ENCODE measurements at regions not wholly inside any gene's neighbourhood (a gene's known extent, or its start where the extent isn't known, plus 50 kb on each side); places are given as distances from the start of the nearest gene placed in this dataset.

DNA sequence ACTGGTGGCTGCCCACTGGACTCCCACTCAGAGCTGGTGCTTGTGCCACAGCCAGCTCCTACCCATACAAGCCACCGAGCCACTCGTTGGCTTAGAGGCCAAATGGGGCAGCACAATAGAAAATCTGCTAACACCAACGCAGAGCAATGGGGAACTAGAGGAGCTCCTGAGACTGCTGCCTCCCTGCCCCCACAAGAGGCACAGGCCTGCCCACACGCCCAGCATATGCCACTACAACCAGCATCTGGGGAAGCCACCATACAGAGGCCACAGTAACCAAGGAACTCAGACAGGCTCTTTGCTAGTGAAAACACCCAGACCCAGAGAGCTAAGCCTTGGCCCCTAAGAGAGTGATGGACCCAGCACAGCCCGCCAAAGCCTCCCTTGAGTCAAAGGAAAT, 231.2 kb upstream of the RAB6C start:
- TF ChIP-seq, protein P1, sequence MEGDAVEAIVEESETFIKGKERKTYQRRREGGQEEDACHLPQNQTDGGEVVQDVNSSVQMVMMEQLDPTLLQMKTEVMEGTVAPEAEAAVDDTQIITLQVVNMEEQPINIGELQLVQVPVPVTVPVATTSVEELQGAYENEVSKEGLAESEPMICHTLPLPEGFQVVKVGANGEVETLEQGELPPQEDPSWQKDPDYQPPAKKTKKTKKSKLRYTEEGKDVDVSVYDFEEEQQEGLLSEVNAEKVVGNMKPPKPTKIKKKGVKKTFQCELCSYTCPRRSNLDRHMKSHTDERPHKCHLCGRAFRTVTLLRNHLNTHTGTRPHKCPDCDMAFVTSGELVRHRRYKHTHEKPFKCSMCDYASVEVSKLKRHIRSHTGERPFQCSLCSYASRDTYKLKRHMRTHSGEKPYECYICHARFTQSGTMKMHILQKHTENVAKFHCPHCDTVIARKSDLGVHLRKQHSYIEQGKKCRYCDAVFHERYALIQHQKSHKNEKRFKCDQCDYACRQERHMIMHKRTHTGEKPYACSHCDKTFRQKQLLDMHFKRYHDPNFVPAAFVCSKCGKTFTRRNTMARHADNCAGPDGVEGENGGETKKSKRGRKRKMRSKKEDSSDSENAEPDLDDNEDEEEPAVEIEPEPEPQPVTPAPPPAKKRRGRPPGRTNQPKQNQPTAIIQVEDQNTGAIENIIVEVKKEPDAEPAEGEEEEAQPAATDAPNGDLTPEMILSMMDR (IDR thresholded peaks at IDR 0.05; ENCODE audit: poor library complexity), result no peak
- TF ChIP-seq EZH2 (IDR thresholded peaks at IDR 0.05; ENCODE audit: borderline replicate concordance), result no peak
- no peak for TF ChIP-seq EZH2phosphoT487 (IDR thresholded peaks at IDR 0.05; ENCODE audit: low read depth, severe bottlenecking, unreplicated experiment)
